WTC11 (cell line): ENCODE measurements at regions not wholly inside any gene's neighbourhood (a gene's known extent, or its start where the extent isn't known, plus 50 kb on each side); places are given as distances from the start of the nearest gene placed in this dataset.

ENCODE experiments used
- ATAC-seq: fragments of 200-7000 bp; cut with Tn5 transposase; 2 replicates; pipeline ENCODE4 v1.10.0; 2021; ENCODE audit warnings: mild to moderate bottlenecking, moderate library complexity
- CTCF ChIA-PET: fragments of 300-600 bp; sonication (Branson Sonifier 250); formaldehyde crosslinking; loops from one replicate; lab custom pipeline; 2021; ENCODE audit warnings: antibody characterized with exemption; lab: Charles Lee
- POLR2A ChIA-PET: fragments of 350-600 bp; sonication (Branson Sonifier 250); formaldehyde crosslinking; loops from one replicate; lab custom pipeline; 2021; ENCODE audit warnings: antibody characterized with exemption; lab: Charles Lee
- DNase-seq: peaks from one replicate; pipeline ENCODE4 v3.0.0; 2021; ENCODE audit warnings: low spot score
- H3K27ac Mint-ChIP-seq: 2 replicates; pipeline ENCODE4 v1.8.0; 2021; ENCODE audit warnings: mixed read lengths
- H3K27me3 Mint-ChIP-seq: 2 replicates; pipeline ENCODE4 v1.8.0; 2021; ENCODE audit warnings: low read depth, mild to moderate bottlenecking, moderate library complexity, mixed read lengths
- H3K36me3 Mint-ChIP-seq: 2 replicates; pipeline ENCODE4 v1.8.0; 2021; ENCODE audit warnings: mixed read lengths
- H3K4me1 Mint-ChIP-seq: 2 replicates; pipeline ENCODE4 v1.8.0; 2022; ENCODE audit warnings: mixed read lengths
- H3K4me3 Mint-ChIP-seq: 2 replicates; pipeline ENCODE4 v1.8.0; 2021; ENCODE audit warnings: mild to moderate bottlenecking, moderate library complexity, mixed read lengths
- H3K9me3 Mint-ChIP-seq: 2 replicates; pipeline ENCODE4 v1.8.0; 2021; ENCODE audit warnings: mixed read lengths
- ATF6 ChIP-seq: sonication (generic); formaldehyde crosslinking; IDR thresholded peaks from 2 replicates; pipeline ENCODE4 v1.8.1; 2023; ENCODE audit warnings: mild to moderate bottlenecking, missing genetic modification reagents
- ETV6 ChIP-seq: sonication (generic); formaldehyde crosslinking; IDR thresholded peaks from 2 replicates; pipeline ENCODE4 v1.8.1; 2022; ENCODE audit warnings: mild to moderate bottlenecking, missing genetic modification reagents
- FOXK1 ChIP-seq: sonication (generic); formaldehyde crosslinking; IDR thresholded peaks from 2 replicates; pipeline ENCODE4 v1.8.0; 2022; ENCODE audit warnings: mild to moderate bottlenecking, moderate library complexity, missing genetic modification reagents
- GTF2I ChIP-seq: fragments of 250-450 bp; sonication (Bioruptor Pico); conservative IDR thresholded peaks from 2 replicates; pipeline ENCODE4 v1.4.0; 2021; ENCODE audit warnings: mild to moderate bottlenecking
- HMGA2 ChIP-seq: fragments of 250-450 bp; sonication (Bioruptor Pico); IDR thresholded peaks from 2 replicates; pipeline ENCODE4 v1.4.0; 2021; ENCODE audit warnings: mild to moderate bottlenecking, moderate library complexity
- KAT7 ChIP-seq: sonication (generic); formaldehyde crosslinking; IDR thresholded peaks from 2 replicates; pipeline ENCODE4 v1.8.1; 2023; ENCODE audit warnings: missing genetic modification reagents, mild to moderate bottlenecking, borderline replicate concordance
- MYBL2 ChIP-seq: sonication (generic); formaldehyde crosslinking; IDR thresholded peaks from 2 replicates; pipeline ENCODE4 v1.8.1; 2023; ENCODE audit warnings: mild to moderate bottlenecking, moderate library complexity, missing genetic modification reagents
- NR1H2 ChIP-seq: sonication (generic); formaldehyde crosslinking; IDR thresholded peaks from 2 replicates; pipeline ENCODE4 v1.9.0; 2021; ENCODE audit warnings: mild to moderate bottlenecking, moderate library complexity, missing genetic modification reagents
- OVOL2 ChIP-seq: fragments of 250-450 bp; sonication (Bioruptor Pico); IDR thresholded peaks from 2 replicates; pipeline ENCODE4 v1.9.0; 2021; ENCODE audit warnings: mild to moderate bottlenecking, borderline replicate concordance
- RELA ChIP-seq: sonication (generic); formaldehyde crosslinking; IDR thresholded peaks from 2 replicates; pipeline ENCODE4 v1.8.1; 2022; ENCODE audit warnings: missing genetic modification reagents, mild to moderate bottlenecking, borderline replicate concordance
- SMAD3 ChIP-seq: sonication (generic); formaldehyde crosslinking; IDR thresholded peaks from 2 replicates; pipeline ENCODE4 v1.8.0; 2022; ENCODE audit warnings: missing genetic modification reagents, mild to moderate bottlenecking, borderline replicate concordance
- TEAD4 ChIP-seq: sonication (generic); formaldehyde crosslinking; IDR thresholded peaks from 2 replicates; pipeline ENCODE4 v1.8.0; 2022; ENCODE audit warnings: mild to moderate bottlenecking, missing genetic modification reagents
- ZNF138 ChIP-seq: sonication (generic); formaldehyde crosslinking; conservative IDR thresholded peaks from 2 replicates; pipeline ENCODE4 v1.8.1; 2022; ENCODE audit warnings: mild to moderate bottlenecking, moderate library complexity, missing genetic modification reagents
- ZNF232 ChIP-seq: sonication (generic); formaldehyde crosslinking; IDR thresholded peaks from 2 replicates; pipeline ENCODE4 v1.8.0; 2022; ENCODE audit warnings: mild to moderate bottlenecking, missing genetic modification reagents
- ZNF317 ChIP-seq: sonication (generic); formaldehyde crosslinking; IDR thresholded peaks from 2 replicates; pipeline ENCODE4 v1.8.1; 2023; ENCODE audit warnings: low read depth, mild to moderate bottlenecking, moderate library complexity, missing genetic modification reagents, borderline replicate concordance
- TF ChIP-seq, protein P1 (sequence below): sonication (generic); formaldehyde crosslinking; conservative IDR thresholded peaks from 2 replicates; pipeline ENCODE4 v1.8.1; 2023; ENCODE audit warnings: mild to moderate bottlenecking, low read depth, missing genetic modification reagents, moderate library complexity
- TF ChIP-seq, protein P2 (sequence below): sonication (generic); formaldehyde crosslinking; IDR thresholded peaks from 2 replicates; pipeline ENCODE4 v1.8.0; 2022; ENCODE audit warnings: mild to moderate bottlenecking, missing genetic modification reagents
- TF ChIP-seq, protein P3 (sequence below): sonication (generic); formaldehyde crosslinking; IDR thresholded peaks from 2 replicates; pipeline ENCODE4 v1.8.0; 2023; ENCODE audit warnings: missing genetic modification reagents, mild to moderate bottlenecking, borderline replicate concordance

GRCh38 chr6:9948678-9949077 lies 466.2 kb downstream of the TFAP2A start:
- POLR2A ChIA-PET: no interaction called here
- Mint-ChIP-seq H3K27me3 (no peaks in the 10 kb centered on the region), H3K9me3 (peaks cover 7% of the 10 kb centered on the region), H3K4me1 (no peaks in the 10 kb centered on the region), H3K36me3 (no peaks in the 10 kb centered on the region), H3K4me3 (no peak overlapping the region), H3K27ac (no peak overlapping the region)
- ATAC-seq (no peak), DNase-seq (no peak)
- CTCF ChIA-PET: no interaction called here
- TF ChIP-seq HMGA2 (CRISPR knock-in tag) (no peak), MYBL2 (CRISPR knock-in tag) (no peak), TEAD4 (CRISPR knock-in tag) (no peak), FOXK1 (no peak), OVOL2 (CRISPR knock-in tag) (no peak), SMAD3 (no peak), KAT7 (CRISPR knock-in tag) (no peak), GTF2I (CRISPR knock-in tag) (no peak), ZNF317 (CRISPR knock-in tag) (no peak), ZNF138 (CRISPR knock-in tag) (no peak), ZNF232 (no peak), RELA (CRISPR knock-in tag) (no peak), ATF6 (CRISPR knock-in tag) (no peak)
- TF ChIP-seq, protein P1, sequence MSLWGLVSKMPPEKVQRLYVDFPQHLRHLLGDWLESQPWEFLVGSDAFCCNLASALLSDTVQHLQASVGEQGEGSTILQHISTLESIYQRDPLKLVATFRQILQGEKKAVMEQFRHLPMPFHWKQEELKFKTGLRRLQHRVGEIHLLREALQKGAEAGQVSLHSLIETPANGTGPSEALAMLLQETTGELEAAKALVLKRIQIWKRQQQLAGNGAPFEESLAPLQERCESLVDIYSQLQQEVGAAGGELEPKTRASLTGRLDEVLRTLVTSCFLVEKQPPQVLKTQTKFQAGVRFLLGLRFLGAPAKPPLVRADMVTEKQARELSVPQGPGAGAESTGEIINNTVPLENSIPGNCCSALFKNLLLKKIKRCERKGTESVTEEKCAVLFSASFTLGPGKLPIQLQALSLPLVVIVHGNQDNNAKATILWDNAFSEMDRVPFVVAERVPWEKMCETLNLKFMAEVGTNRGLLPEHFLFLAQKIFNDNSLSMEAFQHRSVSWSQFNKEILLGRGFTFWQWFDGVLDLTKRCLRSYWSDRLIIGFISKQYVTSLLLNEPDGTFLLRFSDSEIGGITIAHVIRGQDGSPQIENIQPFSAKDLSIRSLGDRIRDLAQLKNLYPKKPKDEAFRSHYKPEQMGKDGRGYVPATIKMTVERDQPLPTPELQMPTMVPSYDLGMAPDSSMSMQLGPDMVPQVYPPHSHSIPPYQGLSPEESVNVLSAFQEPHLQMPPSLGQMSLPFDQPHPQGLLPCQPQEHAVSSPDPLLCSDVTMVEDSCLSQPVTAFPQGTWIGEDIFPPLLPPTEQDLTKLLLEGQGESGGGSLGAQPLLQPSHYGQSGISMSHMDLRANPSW (CRISPR knock-in tag): no peak
- TF ChIP-seq, protein P2, sequence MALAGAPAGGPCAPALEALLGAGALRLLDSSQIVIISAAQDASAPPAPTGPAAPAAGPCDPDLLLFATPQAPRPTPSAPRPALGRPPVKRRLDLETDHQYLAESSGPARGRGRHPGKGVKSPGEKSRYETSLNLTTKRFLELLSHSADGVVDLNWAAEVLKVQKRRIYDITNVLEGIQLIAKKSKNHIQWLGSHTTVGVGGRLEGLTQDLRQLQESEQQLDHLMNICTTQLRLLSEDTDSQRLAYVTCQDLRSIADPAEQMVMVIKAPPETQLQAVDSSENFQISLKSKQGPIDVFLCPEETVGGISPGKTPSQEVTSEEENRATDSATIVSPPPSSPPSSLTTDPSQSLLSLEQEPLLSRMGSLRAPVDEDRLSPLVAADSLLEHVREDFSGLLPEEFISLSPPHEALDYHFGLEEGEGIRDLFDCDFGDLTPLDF (CRISPR knock-in tag): no peak

- ATAC-seq: no peak
- CTCF ChIA-PET: no interaction called here
- H3K4me1 Mint-ChIP-seq: no peaks in the 10 kb centered on the region
- TF ChIP-seq, protein P3, sequence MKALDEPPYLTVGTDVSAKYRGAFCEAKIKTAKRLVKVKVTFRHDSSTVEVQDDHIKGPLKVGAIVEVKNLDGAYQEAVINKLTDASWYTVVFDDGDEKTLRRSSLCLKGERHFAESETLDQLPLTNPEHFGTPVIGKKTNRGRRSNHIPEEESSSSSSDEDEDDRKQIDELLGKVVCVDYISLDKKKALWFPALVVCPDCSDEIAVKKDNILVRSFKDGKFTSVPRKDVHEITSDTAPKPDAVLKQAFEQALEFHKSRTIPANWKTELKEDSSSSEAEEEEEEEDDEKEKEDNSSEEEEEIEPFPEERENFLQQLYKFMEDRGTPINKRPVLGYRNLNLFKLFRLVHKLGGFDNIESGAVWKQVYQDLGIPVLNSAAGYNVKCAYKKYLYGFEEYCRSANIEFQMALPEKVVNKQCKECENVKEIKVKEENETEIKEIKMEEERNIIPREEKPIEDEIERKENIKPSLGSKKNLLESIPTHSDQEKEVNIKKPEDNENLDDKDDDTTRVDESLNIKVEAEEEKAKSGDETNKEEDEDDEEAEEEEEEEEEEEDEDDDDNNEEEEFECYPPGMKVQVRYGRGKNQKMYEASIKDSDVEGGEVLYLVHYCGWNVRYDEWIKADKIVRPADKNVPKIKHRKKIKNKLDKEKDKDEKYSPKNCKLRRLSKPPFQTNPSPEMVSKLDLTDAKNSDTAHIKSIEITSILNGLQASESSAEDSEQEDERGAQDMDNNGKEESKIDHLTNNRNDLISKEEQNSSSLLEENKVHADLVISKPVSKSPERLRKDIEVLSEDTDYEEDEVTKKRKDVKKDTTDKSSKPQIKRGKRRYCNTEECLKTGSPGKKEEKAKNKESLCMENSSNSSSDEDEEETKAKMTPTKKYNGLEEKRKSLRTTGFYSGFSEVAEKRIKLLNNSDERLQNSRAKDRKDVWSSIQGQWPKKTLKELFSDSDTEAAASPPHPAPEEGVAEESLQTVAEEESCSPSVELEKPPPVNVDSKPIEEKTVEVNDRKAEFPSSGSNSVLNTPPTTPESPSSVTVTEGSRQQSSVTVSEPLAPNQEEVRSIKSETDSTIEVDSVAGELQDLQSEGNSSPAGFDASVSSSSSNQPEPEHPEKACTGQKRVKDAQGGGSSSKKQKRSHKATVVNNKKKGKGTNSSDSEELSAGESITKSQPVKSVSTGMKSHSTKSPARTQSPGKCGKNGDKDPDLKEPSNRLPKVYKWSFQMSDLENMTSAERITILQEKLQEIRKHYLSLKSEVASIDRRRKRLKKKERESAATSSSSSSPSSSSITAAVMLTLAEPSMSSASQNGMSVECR: no peak
- TF ChIP-seq, protein P1 (CRISPR knock-in tag): no peak
- TF ChIP-seq ATF6 (CRISPR knock-in tag) (no peak), NR1H2 (CRISPR knock-in tag) (no peak), ETV6 (CRISPR knock-in tag) (no peak), RELA (CRISPR knock-in tag) (no peak)
- TF ChIP-seq, protein P2 (CRISPR knock-in tag): no peak
Measured at GRCh38 chr6:9943986-9944385, 470.9 kb downstream of the TFAP2A start.

More at GRCh38 chr6:9943986-9944385, 470.9 kb downstream of the TFAP2A start:
- H3K9me3 Mint-ChIP-seq: peaks cover 22% of the 10 kb centered on the region
- H3K4me3 Mint-ChIP-seq: no peak overlapping the region
- H3K27ac Mint-ChIP-seq: no peak overlapping the region
- POLR2A ChIA-PET: no interaction called here
- H3K27me3 Mint-ChIP-seq: no peaks in the 10 kb centered on the region
- DNase-seq: no peak
- peaks cover 9% of the 10 kb centered on the region for H3K36me3 Mint-ChIP-seq
